SU-DHL-6 (cell line): ENCODE measurements at regions not wholly inside any gene's neighbourhood (a gene's known extent, or its start where the extent isn't known, plus 50 kb on each side); places are given as distances from the start of the nearest gene placed in this dataset.

ENCODE experiments used
- H2AFZ ChIP-seq: fragments of 200-600 bp; sonication (generic); 2 replicates; pipeline ENCODE4 v1.6.1; 2014; ENCODE audit warnings: low read depth, mild to moderate bottlenecking, moderate library complexity, mixed read lengths, antibody characterized with exemption, low read length; ENCODE audit not compliant: severe bottlenecking
- H3F3A ChIP-seq: fragments of 200-600 bp; shearing (Covaris generic); 2 replicates; pipeline ENCODE4 v1.6.0; 2016; ENCODE audit warnings: antibody characterized with exemption, mild to moderate bottlenecking; ENCODE audit not compliant: insufficient read depth
- H3K27ac ChIP-seq: fragments of 200-600 bp; sonication (generic); 2 replicates; pipeline ENCODE4 v1.5.1; 2016; ENCODE audit warnings: low read depth, mild to moderate bottlenecking, low read length, moderate library complexity, mixed read lengths
- H3K27me3 ChIP-seq: fragments of 200-600 bp; sonication (generic), shearing (Covaris generic); 2 replicates; pipeline ENCODE4 v1.6.0; 2014; ENCODE audit warnings: mild to moderate bottlenecking, low read length
- H3K36me3 ChIP-seq: fragments of 200-600 bp; sonication (generic); 2 replicates; pipeline ENCODE4 v1.6.1; 2014; ENCODE audit warnings: mild to moderate bottlenecking, low read length, mixed read lengths
- H3K4me2 ChIP-seq: fragments of 300-600, 200-600 bp; shearing (Covaris generic), sonication (generic); 2 replicates; pipeline ENCODE4 v1.6.0; 2014; ENCODE audit warnings: low read length, low read depth, mild to moderate bottlenecking; ENCODE audit not compliant: poor library complexity, severe bottlenecking
- H3K4me3 ChIP-seq: fragments of 200-600 bp; sonication (generic); 2 replicates; pipeline ENCODE4 v1.5.1; 2014; ENCODE audit warnings: antibody characterized with exemption, low read length, mild to moderate bottlenecking, mixed read lengths; ENCODE audit not compliant: insufficient read depth, poor library complexity, severe bottlenecking
- H3K79me2 ChIP-seq: fragments of 200-600 bp; sonication (generic); 2 replicates; pipeline ENCODE4 v1.6.1; 2014; ENCODE audit warnings: mild to moderate bottlenecking, low read length, moderate library complexity; ENCODE audit not compliant: insufficient read depth
- H3K9ac ChIP-seq: fragments of 200-600 bp; sonication (generic); 2 replicates; pipeline ENCODE4 v1.7.0; 2014; ENCODE audit warnings: mild to moderate bottlenecking, low read length
- H3K9me2 ChIP-seq: fragments of 200-600 bp; sonication (generic); replicated peaks from 2 replicates; pipeline ENCODE4 v1.6.1; 2014; ENCODE audit warnings: low read length; ENCODE audit not compliant: insufficient read depth
- H3K9me3 ChIP-seq: fragments of 200-600 bp; sonication (generic); 2 replicates; pipeline ENCODE4 v1.6.1; 2014; ENCODE audit warnings: low read length, mixed read lengths; ENCODE audit not compliant: insufficient read depth
- H4K20me1 ChIP-seq: fragments of 200-600 bp; sonication (generic); 2 replicates; pipeline ENCODE4 v1.6.1; 2014; ENCODE audit warnings: low read depth, mild to moderate bottlenecking, antibody characterized with exemption, low read length, moderate library complexity, mixed read lengths
- CTCF ChIP-seq: fragments of 200-600 bp; sonication (generic); IDR thresholded peaks from one replicate; pipeline ENCODE4 v1.5.1; 2017; ENCODE audit warnings: antibody characterized with exemption, mild to moderate bottlenecking, low read length, moderate library complexity; ENCODE audit not compliant: insufficient read depth, poor library complexity, severe bottlenecking
- EZH2phosphoT487 ChIP-seq: fragments of 200-600 bp; sonication (generic), shearing (Covaris generic); conservative IDR thresholded peaks from 2 replicates; pipeline ENCODE4 v1.6.1; 2018; ENCODE audit warnings: mild to moderate bottlenecking, antibody characterized with exemption, low read length, moderate library complexity, mixed read lengths

GRCh38 chr11:93053864-93054263 lies 84.4 kb downstream of the MTNR1B start:
- no peaks in the 10 kb centered on the region for H3K27me3 ChIP-seq
- no peak overlapping the region for H2AFZ ChIP-seq
- no peaks in the 10 kb centered on the region for H3K79me2 ChIP-seq
- H3K9ac ChIP-seq, result no peak overlapping the region
- H3K4me2 ChIP-seq, result no peak overlapping the region
- no peaks in the 10 kb centered on the region for H3F3A ChIP-seq
- H3K9me3 ChIP-seq, result no peaks in the 10 kb centered on the region
- no peak overlapping the region for H3K4me3 ChIP-seq
- no peaks in the 10 kb centered on the region for H3K9me2 ChIP-seq
- no peaks in the 10 kb centered on the region for H4K20me1 ChIP-seq
- TF ChIP-seq EZH2phosphoT487 (no peak), CTCF (no peak)
- no peak overlapping the region for H3K27ac ChIP-seq
- no peaks in the 10 kb centered on the region for H3K36me3 ChIP-seq

DNA sequence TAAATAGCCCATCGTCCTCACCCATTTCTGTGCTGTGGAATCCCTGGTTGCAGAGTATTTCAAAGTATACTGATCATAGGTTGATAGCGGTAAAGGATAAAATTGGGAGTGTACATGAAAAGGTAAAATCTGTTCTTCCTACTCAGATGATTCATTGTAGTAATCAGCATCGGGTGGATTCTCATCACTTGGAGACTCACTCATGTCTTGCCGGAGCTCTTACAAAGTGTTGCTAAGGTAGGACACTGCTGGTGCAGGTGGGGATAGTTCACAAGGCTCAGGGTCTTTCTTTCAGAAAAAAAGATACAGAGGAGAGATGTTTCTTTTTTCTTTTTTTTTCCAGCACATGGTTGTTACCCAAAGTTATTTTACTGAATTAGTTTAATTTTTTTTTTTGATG lies 84.8 kb downstream of the MTNR1B start:
- H3F3A ChIP-seq, result no peaks in the 10 kb centered on the region
- H2AFZ ChIP-seq, result no peak overlapping the region
- no peak for TF ChIP-seq CTCF
- no peak for TF ChIP-seq EZH2phosphoT487
- no peaks in the 10 kb centered on the region for H4K20me1 ChIP-seq
- H3K27me3 ChIP-seq, result no peaks in the 10 kb centered on the region
- H3K79me2 ChIP-seq, result no peaks in the 10 kb centered on the region
- no peak overlapping the region for H3K4me2 ChIP-seq
- H3K27ac ChIP-seq, result no peak overlapping the region
- H3K36me3 ChIP-seq, result no peaks in the 10 kb centered on the region
- H3K4me3 ChIP-seq, result no peak overlapping the region
- no peaks in the 10 kb centered on the region for H3K9me2 ChIP-seq
- no peaks in the 10 kb centered on the region for H3K9me3 ChIP-seq
- no peak overlapping the region for H3K9ac ChIP-seq

DNA sequence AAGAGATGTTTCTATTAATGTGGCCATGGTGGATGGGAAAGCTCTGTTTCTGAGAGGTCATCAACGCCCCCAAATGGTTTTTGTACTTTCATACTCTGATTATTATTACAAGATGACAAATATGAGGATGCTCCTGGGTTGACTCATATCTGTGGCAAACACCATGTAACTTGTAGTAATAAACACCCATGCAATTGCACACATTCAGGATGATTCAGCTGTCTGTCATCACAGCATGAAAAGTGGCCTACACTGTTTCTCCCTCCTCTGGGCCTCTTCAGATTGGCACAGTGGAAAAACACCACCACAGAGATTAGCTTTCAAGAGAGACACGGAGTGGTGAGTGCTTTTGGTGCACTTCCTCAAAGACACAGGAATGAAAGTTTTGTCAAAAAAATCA lies 85.4 kb downstream of the MTNR1B start:
- Histone ChIP-seq H3K9ac (no peak overlapping the region), H3K36me3 (no peaks in the 10 kb centered on the region), H3K4me2 (no peak overlapping the region), H3K9me2 (no peaks in the 10 kb centered on the region), H3F3A (no peaks in the 10 kb centered on the region), H3K9me3 (no peaks in the 10 kb centered on the region), H3K79me2 (no peaks in the 10 kb centered on the region), H2AFZ (no peak overlapping the region), H3K27me3 (no peaks in the 10 kb centered on the region), H4K20me1 (no peaks in the 10 kb centered on the region), H3K4me3 (no peak overlapping the region), H3K27ac (no peak overlapping the region)
- TF ChIP-seq CTCF, result no peak
- TF ChIP-seq EZH2phosphoT487, result no peak
